KG1 (cell line): ENCODE measurements at regions not wholly inside any gene's neighbourhood (a gene's known extent, or its start where the extent isn't known, plus 50 kb on each side); places are given as distances from the start of the nearest gene placed in this dataset.
"Not testable (repeated sequence)": the region's sequence is repeated elsewhere in the genome, so short reads cannot be mapped to it uniquely, and the experiment has no call there.

Experiments
- DNase-seq: peaks from one replicate; lab custom pipeline; 2025; lab: John Stamatoyannopoulos, UW

GRCh38 chrX:9388450-9388849, 76.4 kb upstream of the TBL1X start:
- no peak for DNase-seq

- DNase-seq = no peak
Observed at GRCh38 chrX:9390121-9390520, 74.7 kb upstream of the TBL1X start.

GRCh38 chrX:9390693-9391368, 74.0 kb upstream of the TBL1X start:
- no peak for DNase-seq

GRCh38 chrX:9392445-9392844, 72.4 kb upstream of the TBL1X start:
- DNase-seq = no peak

- no peak for DNase-seq
Observed at GRCh38 chrX:9393571-9393970, 71.3 kb upstream of the TBL1X start.

GRCh38 chrX:9394212-9394611, 70.6 kb upstream of the TBL1X start:
- no peak for DNase-seq

- DNase-seq = no peak
Observed at GRCh38 chrX:9396930-9397329, 67.9 kb upstream of the TBL1X start.

GRCh38 chrX:9401051-9401450, 63.8 kb upstream of the TBL1X start:
- DNase-seq = no peak

- no peak for DNase-seq
Observed at GRCh38 chrX:9403374-9403773, 61.5 kb upstream of the TBL1X start.

- DNase-seq = not testable (repeated sequence)
Observed at GRCh38 chrX:9405635-9406034, 59.2 kb upstream of the TBL1X start.

- not testable (repeated sequence) for DNase-seq
Observed at GRCh38 chrX:9410889-9411288, 54.0 kb upstream of the TBL1X start.

- not testable (repeated sequence) for DNase-seq
Observed at GRCh38 chrX:9411682-9412081, 53.2 kb upstream of the TBL1X start.

GRCh38 chrX:9414416-9414815, 50.4 kb upstream of the TBL1X start:
- no peak for DNase-seq
